Testis (tissue), 2 donors: ENCODE measurements at regions not wholly inside any gene's neighbourhood (a gene's known extent, or its start where the extent isn't known, plus 50 kb on each side); places are given as distances from the start of the nearest gene placed in this dataset.

Experiments
- DNase-seq: peaks from one replicate; pipeline ENCODE4 v3.0.0-alpha.2; 2019
- H3K27ac ChIP-seq, 2 donors: fragments of 200-600 bp; sonication (generic); one replicate each; pipeline ENCODE4 v1.5.1; 2019
- H3K27me3 ChIP-seq: fragments of 200-600 bp; sonication (generic); one replicate; pipeline ENCODE4 v1.5.1; 2019
- H3K36me3 ChIP-seq: fragments of 200-600 bp; sonication (generic); one replicate; pipeline ENCODE4 v1.5.1; 2017; ENCODE audit warnings: low read depth; ENCODE audit errors: missing control alignments
- H3K4me1 ChIP-seq: fragments of 200-600 bp; sonication (generic); one replicate; pipeline ENCODE4 v1.5.1; 2019
- H3K4me3 ChIP-seq, 2 donors: fragments of 200-600 bp; sonication (generic); one replicate each; pipeline ENCODE4 v1.5.1; 2017 to 2019
- H3K9me3 ChIP-seq: fragments of 200-600 bp; sonication (generic); one replicate; pipeline ENCODE4 v1.5.1; 2017
- POLR2A ChIP-seq: fragments of 450-650 bp; IDR thresholded peaks from one replicate; pipeline ENCODE4 v1.6.1; 2017; ENCODE audit warnings: antibody characterized with exemption, mild to moderate bottlenecking, moderate library complexity
- WGBS, 2 donors: methylation state at CpG; one replicate each; pipeline ENCODE4 v1.1.5; 2018; 5-methylcytosine and 5-hydroxymethylcytosine counted together
- intact Hi-C: fragments of 100-400 bp; cut with DNase I; formaldehyde crosslinking; loops from one replicate; pipeline ENCODE4 v1.15.1; 2023; ENCODE audit warnings: low total_unique reads
- TF ChIP-seq, protein P1 (sequence below), 3 experiments: fragments of 450-650 bp in 2 of 3; fragments of 200-600 bp in 1 of 3; sonication (generic) in 1 of 3; IDR thresholded peaks; one replicate each; pipeline ENCODE4 v1.5.1; 2016 to 2019; ENCODE audit warnings: antibody characterized with exemption in 3 of 3, mild to moderate bottlenecking in 2 of 3, moderate library complexity in 1 of 3

DNA sequence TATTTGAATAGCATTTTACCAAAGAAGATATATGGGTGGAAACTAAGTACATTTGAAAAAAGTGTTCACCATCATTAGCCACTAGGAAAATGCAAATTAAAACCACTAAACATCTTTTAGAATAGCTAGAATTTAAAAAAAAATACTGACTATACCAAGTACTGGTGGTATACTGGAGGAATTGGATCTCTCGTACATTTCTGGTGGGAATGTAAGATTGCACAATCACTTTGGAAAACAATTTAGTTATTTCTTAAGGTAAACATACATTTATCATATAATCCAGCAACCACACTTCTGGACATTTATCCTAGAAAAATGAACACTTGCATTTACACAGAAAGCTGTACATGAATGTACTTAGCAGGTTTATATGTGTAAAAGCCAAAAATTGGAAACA is 303.5 kb downstream of the MID1IP1 start:
- Histone ChIP-seq H3K27ac (no peak overlapping the region), H3K9me3 (no peaks in the 10 kb centered on the region), H3K4me3 (no peak overlapping the region), H3K27me3 (no peaks in the 10 kb centered on the region), H3K4me1 (no peaks in the 10 kb centered on the region), H3K36me3 (no peaks in the 10 kb centered on the region)
- WGBS, 2 donors: 76 to 100% methylated on average over 1 of the region's 1 CpG
- intact Hi-C loops: no loop called here
- no peak for TF ChIP-seq POLR2A
- TF ChIP-seq, protein P1, sequence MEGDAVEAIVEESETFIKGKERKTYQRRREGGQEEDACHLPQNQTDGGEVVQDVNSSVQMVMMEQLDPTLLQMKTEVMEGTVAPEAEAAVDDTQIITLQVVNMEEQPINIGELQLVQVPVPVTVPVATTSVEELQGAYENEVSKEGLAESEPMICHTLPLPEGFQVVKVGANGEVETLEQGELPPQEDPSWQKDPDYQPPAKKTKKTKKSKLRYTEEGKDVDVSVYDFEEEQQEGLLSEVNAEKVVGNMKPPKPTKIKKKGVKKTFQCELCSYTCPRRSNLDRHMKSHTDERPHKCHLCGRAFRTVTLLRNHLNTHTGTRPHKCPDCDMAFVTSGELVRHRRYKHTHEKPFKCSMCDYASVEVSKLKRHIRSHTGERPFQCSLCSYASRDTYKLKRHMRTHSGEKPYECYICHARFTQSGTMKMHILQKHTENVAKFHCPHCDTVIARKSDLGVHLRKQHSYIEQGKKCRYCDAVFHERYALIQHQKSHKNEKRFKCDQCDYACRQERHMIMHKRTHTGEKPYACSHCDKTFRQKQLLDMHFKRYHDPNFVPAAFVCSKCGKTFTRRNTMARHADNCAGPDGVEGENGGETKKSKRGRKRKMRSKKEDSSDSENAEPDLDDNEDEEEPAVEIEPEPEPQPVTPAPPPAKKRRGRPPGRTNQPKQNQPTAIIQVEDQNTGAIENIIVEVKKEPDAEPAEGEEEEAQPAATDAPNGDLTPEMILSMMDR (IDR thresholded peaks at IDR 0.05): no peak
- DNase-seq: no peak

GRCh38 chrX:39112143-39112542 is 310.9 kb downstream of the MID1IP1 start:
- H3K9me3 ChIP-seq: no peaks in the 10 kb centered on the region
- DNase-seq: no peak
- WGBS, 2 donors: 82 to 90% methylated on average over 3 of the region's 3 CpGs
- H3K4me3 ChIP-seq: no peak overlapping the region
- H3K27me3 ChIP-seq: no peaks in the 10 kb centered on the region
- no peak overlapping the region for H3K27ac ChIP-seq
- no peaks in the 10 kb centered on the region for H3K4me1 ChIP-seq
- H3K36me3 ChIP-seq: no peaks in the 10 kb centered on the region
- TF ChIP-seq, protein P1 (IDR thresholded peaks at IDR 0.05): no peak
- TF ChIP-seq POLR2A: no peak
- intact Hi-C loops: no loop called here

GRCh38 chrX:39115166-39115565 is 313.9 kb downstream of the MID1IP1 start:
- no peaks in the 10 kb centered on the region for H3K36me3 ChIP-seq
- no peaks in the 10 kb centered on the region for H3K4me1 ChIP-seq
- H3K27ac ChIP-seq: no peak overlapping the region
- no peak for TF ChIP-seq POLR2A
- TF ChIP-seq, protein P1 (IDR thresholded peaks at IDR 0.05): no peak
- no peaks in the 10 kb centered on the region for H3K27me3 ChIP-seq
- H3K4me3 ChIP-seq: no peak overlapping the region
- no peaks in the 10 kb centered on the region for H3K9me3 ChIP-seq
- DNase-seq: no peak
- intact Hi-C loops: no loop called here

- no peaks in the 10 kb centered on the region for H3K27me3 ChIP-seq
- TF ChIP-seq POLR2A: no peak
- TF ChIP-seq, protein P1 (IDR thresholded peaks at IDR 0.05): no peak
- H3K9me3 ChIP-seq: no peaks in the 10 kb centered on the region
- H3K27ac ChIP-seq: no peak overlapping the region
- H3K36me3 ChIP-seq: no peaks in the 10 kb centered on the region
- intact Hi-C loops: no loop called here
- H3K4me1 ChIP-seq: no peaks in the 10 kb centered on the region
- DNase-seq: no peak
- no peak overlapping the region for H3K4me3 ChIP-seq
- 87 to 100% methylated on average over 2 of the region's 2 CpGs for WGBS, 2 donors
Measured at GRCh38 chrX:39117101-39117500, 315.8 kb downstream of the MID1IP1 start.

DNA sequence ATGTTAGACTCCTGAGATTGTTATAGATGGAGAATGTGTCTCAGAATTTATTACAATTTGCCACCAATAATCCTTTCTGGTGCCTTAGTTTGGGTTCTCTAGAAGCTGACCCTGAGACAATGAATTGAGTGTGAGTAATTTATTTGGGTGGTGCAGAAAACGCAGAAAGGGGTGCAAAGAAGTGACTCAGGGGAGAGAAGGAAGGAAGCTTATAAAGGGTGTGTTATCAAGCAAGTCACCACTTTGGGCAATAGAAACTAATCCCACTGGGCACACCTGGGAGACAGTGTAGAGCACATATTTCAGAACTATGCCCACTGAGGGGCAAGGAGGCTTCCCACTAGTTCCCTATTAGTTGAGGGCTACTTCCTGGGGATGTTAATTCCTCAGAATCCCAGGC is 320.6 kb downstream of the MID1IP1 start:
- Histone ChIP-seq H3K9me3 (no peaks in the 10 kb centered on the region), H3K4me1 (no peaks in the 10 kb centered on the region), H3K27ac (no peak overlapping the region), H3K4me3 (no peak overlapping the region), H3K36me3 (no peaks in the 10 kb centered on the region), H3K27me3 (no peaks in the 10 kb centered on the region)
- TF ChIP-seq POLR2A: no peak
- TF ChIP-seq, protein P1 (IDR thresholded peaks at IDR 0.05): no peak
- intact Hi-C loops: no loop called here
- 92 to 100% methylated on average over 1 of the region's 1 CpG for WGBS, 2 donors
- DNase-seq: no peak
